Panc1 (cell line): ENCODE measurements at regions not wholly inside any gene's neighbourhood (a gene's known extent, or its start where the extent isn't known, plus 50 kb on each side); places are given as distances from the start of the nearest gene placed in this dataset.

Source experiments
- POLR2AphosphoS5 ChIP-seq: IDR thresholded peaks from 2 replicates; pipeline ENCODE4 v1.6.1; 2012; ENCODE audit warnings: mild to moderate bottlenecking, low read depth, low read length, moderate library complexity
- REST ChIP-seq, 2 experiments: IDR thresholded peaks; 2 replicates each; pipeline ENCODE4 v1.6.1; 2011 to 2012; ENCODE audit warnings: low read depth in 2 of 2, control low read depth in 1 of 2, low read length in 1 of 2, mild to moderate bottlenecking in 1 of 2, moderate library complexity in 1 of 2; ENCODE audit not compliant: insufficient read depth in 1 of 2
- SIN3A ChIP-seq: IDR thresholded peaks from 2 replicates; pipeline ENCODE4 v1.6.1; 2012; ENCODE audit warnings: low read depth, mild to moderate bottlenecking, low read length, moderate library complexity, borderline replicate concordance; ENCODE audit not compliant: insufficient read depth
- TCF7L2 ChIP-seq: IDR thresholded peaks from 2 replicates; pipeline ENCODE4 v1.6.1; 2011; ENCODE audit warnings: mild to moderate bottlenecking, low read depth, low read length, inconsistent platforms
- TF ChIP-seq, protein P1 (sequence below): fragments of 450-650 bp; IDR thresholded peaks from 2 replicates; pipeline ENCODE4 v1.5.1; 2017; ENCODE audit warnings: mild to moderate bottlenecking

GRCh38 chr13:97072297-97072696, 78.0 kb upstream of the OXGR1 start:
- TF ChIP-seq, protein P1, sequence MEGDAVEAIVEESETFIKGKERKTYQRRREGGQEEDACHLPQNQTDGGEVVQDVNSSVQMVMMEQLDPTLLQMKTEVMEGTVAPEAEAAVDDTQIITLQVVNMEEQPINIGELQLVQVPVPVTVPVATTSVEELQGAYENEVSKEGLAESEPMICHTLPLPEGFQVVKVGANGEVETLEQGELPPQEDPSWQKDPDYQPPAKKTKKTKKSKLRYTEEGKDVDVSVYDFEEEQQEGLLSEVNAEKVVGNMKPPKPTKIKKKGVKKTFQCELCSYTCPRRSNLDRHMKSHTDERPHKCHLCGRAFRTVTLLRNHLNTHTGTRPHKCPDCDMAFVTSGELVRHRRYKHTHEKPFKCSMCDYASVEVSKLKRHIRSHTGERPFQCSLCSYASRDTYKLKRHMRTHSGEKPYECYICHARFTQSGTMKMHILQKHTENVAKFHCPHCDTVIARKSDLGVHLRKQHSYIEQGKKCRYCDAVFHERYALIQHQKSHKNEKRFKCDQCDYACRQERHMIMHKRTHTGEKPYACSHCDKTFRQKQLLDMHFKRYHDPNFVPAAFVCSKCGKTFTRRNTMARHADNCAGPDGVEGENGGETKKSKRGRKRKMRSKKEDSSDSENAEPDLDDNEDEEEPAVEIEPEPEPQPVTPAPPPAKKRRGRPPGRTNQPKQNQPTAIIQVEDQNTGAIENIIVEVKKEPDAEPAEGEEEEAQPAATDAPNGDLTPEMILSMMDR: no peak
- TF ChIP-seq SIN3A (no peak), REST (IDR thresholded peaks at IDR 0.05; ENCODE audit: insufficient read depth in 1 of 2, low read depth in 2 of 2, low read length in 1 of 2) (no peak), POLR2AphosphoS5 (no peak), TCF7L2 (no peak)
